PFSK-1 (cell line): ENCODE measurements at regions not wholly inside any gene's neighbourhood (a gene's known extent, or its start where the extent isn't known, plus 50 kb on each side); places are given as distances from the start of the nearest gene placed in this dataset.

Source experiments
- FOXP2 ChIP-seq: optimal IDR thresholded peaks from 2 replicates; pipeline ENCODE3; 2011; ENCODE audit warnings: borderline replicate concordance, control low read depth, inconsistent platforms; ENCODE audit not compliant: insufficient read depth; ENCODE audit errors: extremely low read length, extremely low read depth
- POLR2AphosphoS5 ChIP-seq: IDR thresholded peaks from 2 replicates; pipeline ENCODE4 v1.6.1; 2012; ENCODE audit warnings: low read depth, mild to moderate bottlenecking, control low read depth, low read length, moderate library complexity
- REST ChIP-seq, 2 experiments: IDR thresholded peaks; 2 replicates each; pipeline versions ENCODE4 v1.6.1 to v1.8.0; 2011 to 2012; ENCODE audit warnings: low read depth in 2 of 2, low read length in 2 of 2, control low read depth in 1 of 2, inconsistent platforms in 1 of 2, mild to moderate bottlenecking in 1 of 2, moderate library complexity in 1 of 2; ENCODE audit not compliant: insufficient read depth in 1 of 2
- SIN3A ChIP-seq: IDR thresholded peaks from 2 replicates; pipeline ENCODE4 v1.6.1; 2012; ENCODE audit warnings: mild to moderate bottlenecking, low read length, moderate library complexity, borderline replicate concordance; ENCODE audit not compliant: insufficient read depth
- TAF1 ChIP-seq: IDR thresholded peaks from 2 replicates; pipeline ENCODE4 v1.6.1; 2012; ENCODE audit warnings: low read length, control low read depth, borderline replicate concordance; ENCODE audit not compliant: insufficient read depth

GRCh38 chr9:108045851-108046250, 556.3 kb upstream of the KLF4 start:
- TF ChIP-seq REST (IDR thresholded peaks at IDR 0.05; ENCODE audit: insufficient read depth in 1 of 2, low read depth in 2 of 2, low read length in 2 of 2) (no peak), TAF1 (no peak)

GRCh38 chr9:108043585-108043984, 554.0 kb upstream of the KLF4 start:
- TF ChIP-seq TAF1 = no peak
- TF ChIP-seq FOXP2 = no peak
- no peak for TF ChIP-seq REST (IDR thresholded peaks at IDR 0.05; ENCODE audit: insufficient read depth in 1 of 2, low read depth in 2 of 2, low read length in 2 of 2)
- TF ChIP-seq POLR2AphosphoS5 = no peak
- TF ChIP-seq SIN3A = no peak

GRCh38 chr9:108041551-108041950, 552.0 kb upstream of the KLF4 start:
- TF ChIP-seq POLR2AphosphoS5 (no peak), FOXP2 (no peak), TAF1 (no peak), REST (IDR thresholded peaks at IDR 0.05; ENCODE audit: insufficient read depth in 1 of 2, low read depth in 2 of 2, low read length in 2 of 2) (no peak), SIN3A (no peak)

DNA sequence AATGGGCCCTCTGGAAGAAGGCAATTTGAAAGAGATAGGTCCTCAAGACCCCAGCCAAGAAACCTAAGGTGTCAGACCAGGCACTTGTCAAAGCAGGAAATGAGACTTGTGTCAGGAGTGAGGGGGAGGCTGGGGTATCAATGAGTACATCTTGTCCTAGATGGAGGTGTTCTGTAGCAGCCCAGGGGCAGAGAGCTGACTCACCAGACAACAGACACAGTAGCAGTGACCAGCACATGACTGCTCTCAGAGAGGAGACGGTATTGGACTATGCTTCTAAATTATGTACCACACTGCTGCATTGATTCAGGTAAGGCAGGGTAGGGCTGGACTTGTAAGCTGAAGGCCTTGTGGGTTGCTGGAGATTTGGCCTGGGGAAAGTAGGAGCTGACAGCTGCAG, 551.2 kb upstream of the KLF4 start:
- TF ChIP-seq SIN3A (no peak), POLR2AphosphoS5 (no peak), FOXP2 (no peak), TAF1 (no peak), REST (IDR thresholded peaks at IDR 0.05; ENCODE audit: insufficient read depth in 1 of 2, low read depth in 2 of 2, low read length in 2 of 2) (no peak)

GRCh38 chr9:108039493-108039892, 549.9 kb upstream of the KLF4 start:
- TF ChIP-seq SIN3A = no peak
- TF ChIP-seq POLR2AphosphoS5 = no peak
- no peak for TF ChIP-seq FOXP2
- TF ChIP-seq TAF1 = no peak
- no peak for TF ChIP-seq REST (IDR thresholded peaks at IDR 0.05; ENCODE audit: insufficient read depth in 1 of 2, low read depth in 2 of 2, low read length in 2 of 2)
